Osteocyte (in vitro differentiated cells): ENCODE measurements at regions not wholly inside any gene's neighbourhood (a gene's known extent, or its start where the extent isn't known, plus 50 kb on each side); places are given as distances from the start of the nearest gene placed in this dataset.
"Not testable (repeated sequence)": the region's sequence is repeated elsewhere in the genome, so short reads cannot be mapped to it uniquely, and the experiment has no call there.

Experiments used
- DNase-seq: peaks from one replicate; pipeline ENCODE4 v3.0.0; 2021; ENCODE audit warnings: mixed read lengths; ENCODE audit not compliant: unreplicated experiment; ENCODE audit errors: extremely low spot score
- H3K27ac Mint-ChIP-seq: one replicate; pipeline ENCODE4 v1.8.0; 2021; ENCODE audit warnings: mild to moderate bottlenecking, mixed read lengths; ENCODE audit not compliant: unreplicated experiment
- H3K27me3 Mint-ChIP-seq: one replicate; pipeline ENCODE4 v1.8.0; 2021; ENCODE audit warnings: mixed read lengths; ENCODE audit not compliant: unreplicated experiment
- H3K36me3 Mint-ChIP-seq: one replicate; pipeline ENCODE4 v1.8.0; 2021; ENCODE audit warnings: mixed read lengths; ENCODE audit not compliant: unreplicated experiment
- H3K4me1 Mint-ChIP-seq: one replicate; pipeline ENCODE4 v1.8.0; 2021; ENCODE audit warnings: mixed read lengths; ENCODE audit not compliant: unreplicated experiment
- H3K4me3 Mint-ChIP-seq: one replicate; pipeline ENCODE4 v1.8.0; 2021; ENCODE audit warnings: mild to moderate bottlenecking, moderate library complexity, mixed read lengths; ENCODE audit not compliant: unreplicated experiment
- H3K9me3 Mint-ChIP-seq: one replicate; pipeline ENCODE4 v1.8.0; 2021; ENCODE audit warnings: mixed read lengths; ENCODE audit not compliant: unreplicated experiment
- TF ChIP-seq, protein P1 (sequence below): fragments of 200-600 bp; sonication (generic); IDR thresholded peaks from 2 replicates; pipeline ENCODE4 v1.5.0; 2021; ENCODE audit warnings: antibody characterized with exemption, mild to moderate bottlenecking, moderate library complexity

DNA sequence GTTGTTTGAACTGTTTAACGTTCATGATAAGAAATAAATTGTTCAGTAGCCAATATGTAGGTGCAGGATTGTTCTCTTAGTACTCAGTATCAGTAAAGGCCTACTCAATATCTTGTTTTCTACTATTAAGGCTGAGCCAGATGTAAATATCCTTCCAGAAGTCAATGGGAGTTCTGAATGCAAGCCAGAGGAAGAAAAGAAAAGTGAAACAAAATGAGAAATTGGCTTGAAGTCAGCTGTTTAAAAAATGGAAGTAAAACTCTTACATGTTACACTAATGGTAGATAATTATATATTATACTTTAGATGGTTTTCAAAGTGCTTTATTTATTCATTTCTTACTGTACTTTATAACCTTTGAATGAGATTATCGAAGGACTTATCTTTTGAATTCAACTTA lies 1417.9 kb downstream of the ADGRL3 start:
- H3K4me1 Mint-ChIP-seq, result no peaks in the 10 kb centered on the region
- H3K27ac Mint-ChIP-seq, result no peak overlapping the region
- H3K36me3 Mint-ChIP-seq, result no peaks in the 10 kb centered on the region
- H3K4me3 Mint-ChIP-seq, result no peak overlapping the region
- no peaks in the 10 kb centered on the region for H3K9me3 Mint-ChIP-seq
- TF ChIP-seq, protein P1, sequence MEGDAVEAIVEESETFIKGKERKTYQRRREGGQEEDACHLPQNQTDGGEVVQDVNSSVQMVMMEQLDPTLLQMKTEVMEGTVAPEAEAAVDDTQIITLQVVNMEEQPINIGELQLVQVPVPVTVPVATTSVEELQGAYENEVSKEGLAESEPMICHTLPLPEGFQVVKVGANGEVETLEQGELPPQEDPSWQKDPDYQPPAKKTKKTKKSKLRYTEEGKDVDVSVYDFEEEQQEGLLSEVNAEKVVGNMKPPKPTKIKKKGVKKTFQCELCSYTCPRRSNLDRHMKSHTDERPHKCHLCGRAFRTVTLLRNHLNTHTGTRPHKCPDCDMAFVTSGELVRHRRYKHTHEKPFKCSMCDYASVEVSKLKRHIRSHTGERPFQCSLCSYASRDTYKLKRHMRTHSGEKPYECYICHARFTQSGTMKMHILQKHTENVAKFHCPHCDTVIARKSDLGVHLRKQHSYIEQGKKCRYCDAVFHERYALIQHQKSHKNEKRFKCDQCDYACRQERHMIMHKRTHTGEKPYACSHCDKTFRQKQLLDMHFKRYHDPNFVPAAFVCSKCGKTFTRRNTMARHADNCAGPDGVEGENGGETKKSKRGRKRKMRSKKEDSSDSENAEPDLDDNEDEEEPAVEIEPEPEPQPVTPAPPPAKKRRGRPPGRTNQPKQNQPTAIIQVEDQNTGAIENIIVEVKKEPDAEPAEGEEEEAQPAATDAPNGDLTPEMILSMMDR, result no peak
- H3K27me3 Mint-ChIP-seq, result no peaks in the 10 kb centered on the region
- DNase-seq, result no peak

DNA sequence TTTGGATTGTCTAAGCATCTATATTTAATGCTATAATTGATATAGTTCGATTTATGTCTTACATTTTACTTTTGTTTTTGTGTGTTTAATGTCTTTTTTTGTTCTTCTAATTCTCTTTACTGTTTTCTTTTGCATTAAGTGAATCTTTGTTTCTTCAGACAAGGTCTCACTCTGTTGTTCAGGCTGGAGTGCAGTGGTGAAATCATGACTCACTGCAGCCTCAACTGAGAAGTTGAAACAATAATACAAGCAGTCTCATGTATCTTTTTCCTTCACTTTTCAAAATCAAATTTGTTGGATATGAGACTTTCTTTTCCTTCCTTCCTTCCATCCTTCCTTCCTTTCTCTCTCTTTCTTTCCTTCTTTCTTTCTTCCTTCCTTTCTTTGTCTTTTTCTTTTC lies 1401.6 kb downstream of the ADGRL3 start:
- TF ChIP-seq, protein P1, result no peak
- Mint-ChIP-seq H3K27ac (no peak overlapping the region), H3K27me3 (no peaks in the 10 kb centered on the region), H3K4me1 (no peaks in the 10 kb centered on the region), H3K9me3 (no peaks in the 10 kb centered on the region), H3K4me3 (no peak overlapping the region), H3K36me3 (no peaks in the 10 kb centered on the region)
- no peak for DNase-seq

DNA sequence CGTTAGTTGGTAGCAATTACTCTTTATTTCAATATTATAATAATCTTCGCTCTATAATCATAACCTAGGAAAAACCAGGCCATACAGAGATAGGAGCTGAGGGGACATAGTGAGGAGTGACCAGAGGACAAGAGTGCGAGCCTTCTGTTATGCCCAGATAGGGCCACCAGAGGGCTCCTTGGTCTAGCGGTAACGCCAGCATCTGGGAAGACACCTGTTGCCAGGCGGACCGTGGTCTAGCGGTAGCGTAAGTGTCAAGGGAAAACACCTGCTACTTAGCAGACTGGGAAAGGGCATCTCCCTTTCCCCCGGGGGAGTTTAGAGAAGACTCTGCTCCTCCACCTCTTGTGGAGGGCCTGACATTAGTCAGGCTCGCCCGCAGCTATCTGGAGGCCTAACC lies 1395.1 kb downstream of the ADGRL3 start:
- TF ChIP-seq, protein P1, result peak; percentile 75
- DNase-seq, result peak; percentile 84
- H3K4me3 Mint-ChIP-seq, H3K9me3 Mint-ChIP-seq, H3K27ac Mint-ChIP-seq, H3K27me3 Mint-ChIP-seq, H3K4me1 Mint-ChIP-seq, H3K36me3 Mint-ChIP-seq: not testable (repeated sequence)

DNA sequence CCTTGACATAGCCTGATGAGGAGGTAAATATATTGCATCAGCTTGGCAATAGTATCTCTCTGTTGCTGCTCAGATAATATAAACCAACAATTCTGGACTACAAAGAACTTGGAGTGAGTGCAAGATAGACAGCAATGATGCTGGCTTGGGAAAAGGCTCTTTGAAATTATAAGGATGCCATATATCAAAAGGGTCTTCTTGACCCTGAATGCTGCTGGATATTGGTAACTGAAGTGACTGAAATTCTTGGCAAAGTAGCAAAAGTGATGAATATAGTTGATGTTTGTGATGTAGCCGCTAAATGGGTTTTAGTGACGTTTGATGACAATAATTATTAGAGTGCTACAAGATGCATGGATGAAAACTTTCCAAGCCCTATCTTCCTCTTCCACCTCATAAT lies 1391.6 kb downstream of the ADGRL3 start:
- TF ChIP-seq, protein P1, result no peak
- Mint-ChIP-seq H3K27me3 (no peaks in the 10 kb centered on the region), H3K36me3 (no peaks in the 10 kb centered on the region), H3K4me1 (no peaks in the 10 kb centered on the region), H3K9me3 (peaks cover 8% of the 10 kb centered on the region), H3K27ac (no peak overlapping the region), H3K4me3 (no peak overlapping the region)
- no peak for DNase-seq

DNA sequence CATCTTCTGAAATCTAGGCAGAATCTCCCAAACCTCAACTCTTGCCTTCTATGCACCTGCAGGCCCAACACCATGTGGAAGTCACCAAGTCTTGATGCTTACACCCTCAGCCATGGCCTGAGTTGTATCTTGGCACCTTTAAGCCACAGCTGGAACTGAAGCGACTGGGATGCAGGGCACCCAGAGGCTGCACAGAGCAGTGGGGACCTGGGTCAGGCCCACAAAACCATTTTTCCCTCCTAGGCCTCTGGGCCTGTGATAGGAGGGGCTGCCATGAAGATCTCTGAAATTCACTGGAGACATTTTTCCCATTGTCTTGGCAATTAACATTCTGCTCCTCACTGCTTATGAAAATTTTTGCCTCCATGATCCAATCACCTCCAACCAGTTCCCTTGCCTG lies 1388.5 kb downstream of the ADGRL3 start:
- DNase-seq, result no peak
- H3K27ac Mint-ChIP-seq, result no peak overlapping the region
- no peaks in the 10 kb centered on the region for H3K27me3 Mint-ChIP-seq
- no peaks in the 10 kb centered on the region for H3K36me3 Mint-ChIP-seq
- peaks cover 8% of the 10 kb centered on the region for H3K9me3 Mint-ChIP-seq
- no peak overlapping the region for H3K4me3 Mint-ChIP-seq
- TF ChIP-seq, protein P1, result no peak
- no peaks in the 10 kb centered on the region for H3K4me1 Mint-ChIP-seq
